Body of pancreas (tissue), 4 donors: ENCODE measurements at regions not wholly inside any gene's neighbourhood (a gene's known extent, or its start where the extent isn't known, plus 50 kb on each side); places are given as distances from the start of the nearest gene placed in this dataset.

Experiments
- POLR2A ChIP-seq, 3 donors: fragments of 450-650 bp; IDR thresholded peaks; one replicate each; pipeline ENCODE4 v1.6.1; 2016; ENCODE audit warnings: antibody characterized with exemption in 3 of 3, mild to moderate bottlenecking in 2 of 3
- TF ChIP-seq, protein P1 (sequence below), 7 experiments: fragments of 450-650 bp in 4 of 7; fragments of 200-600 bp in 3 of 7; sonication (generic) in 3 of 7; IDR thresholded peaks; one replicate each; pipeline ENCODE4 v1.5.1; 2016 to 2019; ENCODE audit warnings: antibody characterized with exemption in 7 of 7

GRCh38 chr6:40936818-40937251 lies 102.2 kb downstream of the UNC5CL start:
- no peak for TF ChIP-seq POLR2A (IDR thresholded peaks at IDR 0.05)
- TF ChIP-seq, protein P1, sequence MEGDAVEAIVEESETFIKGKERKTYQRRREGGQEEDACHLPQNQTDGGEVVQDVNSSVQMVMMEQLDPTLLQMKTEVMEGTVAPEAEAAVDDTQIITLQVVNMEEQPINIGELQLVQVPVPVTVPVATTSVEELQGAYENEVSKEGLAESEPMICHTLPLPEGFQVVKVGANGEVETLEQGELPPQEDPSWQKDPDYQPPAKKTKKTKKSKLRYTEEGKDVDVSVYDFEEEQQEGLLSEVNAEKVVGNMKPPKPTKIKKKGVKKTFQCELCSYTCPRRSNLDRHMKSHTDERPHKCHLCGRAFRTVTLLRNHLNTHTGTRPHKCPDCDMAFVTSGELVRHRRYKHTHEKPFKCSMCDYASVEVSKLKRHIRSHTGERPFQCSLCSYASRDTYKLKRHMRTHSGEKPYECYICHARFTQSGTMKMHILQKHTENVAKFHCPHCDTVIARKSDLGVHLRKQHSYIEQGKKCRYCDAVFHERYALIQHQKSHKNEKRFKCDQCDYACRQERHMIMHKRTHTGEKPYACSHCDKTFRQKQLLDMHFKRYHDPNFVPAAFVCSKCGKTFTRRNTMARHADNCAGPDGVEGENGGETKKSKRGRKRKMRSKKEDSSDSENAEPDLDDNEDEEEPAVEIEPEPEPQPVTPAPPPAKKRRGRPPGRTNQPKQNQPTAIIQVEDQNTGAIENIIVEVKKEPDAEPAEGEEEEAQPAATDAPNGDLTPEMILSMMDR (IDR thresholded peaks at IDR 0.05), result no peak
